OCI-LY7 (cell line): ENCODE measurements at regions not wholly inside any gene's neighbourhood (a gene's known extent, or its start where the extent isn't known, plus 50 kb on each side); places are given as distances from the start of the nearest gene placed in this dataset.

ENCODE experiments used
- EZH2phosphoT487 ChIP-seq: fragments of 200-600 bp; sonication (generic); IDR thresholded peaks from 2 replicates; pipeline ENCODE4 v1.6.1; 2018; ENCODE audit warnings: low read depth, borderline replicate concordance, mild to moderate bottlenecking, mixed run types, antibody characterized with exemption, low read length, moderate library complexity, mixed read lengths
- TF ChIP-seq, protein P1 (sequence below): fragments of 200-600 bp; sonication (generic); conservative IDR thresholded peaks from 2 replicates; pipeline ENCODE4 v1.5.1; 2014; ENCODE audit warnings: mild to moderate bottlenecking, antibody characterized with exemption, low read length, moderate library complexity, mixed read lengths

DNA sequence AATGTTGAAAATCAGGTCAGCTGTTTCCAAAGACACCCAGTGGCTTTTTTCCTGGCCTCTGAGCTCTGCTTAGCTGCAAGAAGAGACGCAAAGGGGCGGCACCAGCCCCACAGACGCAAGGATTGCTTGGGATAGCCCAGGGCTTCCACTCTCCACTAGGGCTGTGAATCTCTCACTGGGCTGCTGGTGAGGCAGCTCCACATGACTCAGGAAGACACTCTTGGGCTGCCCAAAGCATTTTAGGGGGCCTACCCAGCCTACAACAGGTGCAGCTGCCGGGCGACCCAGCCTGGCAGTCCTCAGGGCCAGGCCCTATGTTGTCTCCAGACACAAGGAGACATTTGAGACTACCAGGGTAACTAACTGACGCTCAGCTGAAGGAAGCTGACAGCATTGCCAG lies 59.8 kb downstream of the FAM50B start:
- TF ChIP-seq, protein P1, sequence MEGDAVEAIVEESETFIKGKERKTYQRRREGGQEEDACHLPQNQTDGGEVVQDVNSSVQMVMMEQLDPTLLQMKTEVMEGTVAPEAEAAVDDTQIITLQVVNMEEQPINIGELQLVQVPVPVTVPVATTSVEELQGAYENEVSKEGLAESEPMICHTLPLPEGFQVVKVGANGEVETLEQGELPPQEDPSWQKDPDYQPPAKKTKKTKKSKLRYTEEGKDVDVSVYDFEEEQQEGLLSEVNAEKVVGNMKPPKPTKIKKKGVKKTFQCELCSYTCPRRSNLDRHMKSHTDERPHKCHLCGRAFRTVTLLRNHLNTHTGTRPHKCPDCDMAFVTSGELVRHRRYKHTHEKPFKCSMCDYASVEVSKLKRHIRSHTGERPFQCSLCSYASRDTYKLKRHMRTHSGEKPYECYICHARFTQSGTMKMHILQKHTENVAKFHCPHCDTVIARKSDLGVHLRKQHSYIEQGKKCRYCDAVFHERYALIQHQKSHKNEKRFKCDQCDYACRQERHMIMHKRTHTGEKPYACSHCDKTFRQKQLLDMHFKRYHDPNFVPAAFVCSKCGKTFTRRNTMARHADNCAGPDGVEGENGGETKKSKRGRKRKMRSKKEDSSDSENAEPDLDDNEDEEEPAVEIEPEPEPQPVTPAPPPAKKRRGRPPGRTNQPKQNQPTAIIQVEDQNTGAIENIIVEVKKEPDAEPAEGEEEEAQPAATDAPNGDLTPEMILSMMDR: no peak
- TF ChIP-seq EZH2phosphoT487: no peak
